Immature natural killer cell (primary cell): ENCODE measurements at regions not wholly inside any gene's neighbourhood (a gene's known extent, or its start where the extent isn't known, plus 50 kb on each side); places are given as distances from the start of the nearest gene placed in this dataset.
"Not testable (repeated sequence)": the region's sequence is repeated elsewhere in the genome, so short reads cannot be mapped to it uniquely, and the experiment has no call there.

ENCODE experiments used
- DNase-seq, 3 donors: peaks; one replicate each; pipeline ENCODE4 v3.0.0; 2022; ENCODE audit warnings: mixed read lengths in 1 of 3
- H3K27ac Mint-ChIP-seq, 6 donors: one replicate each; pipeline ENCODE4 v1.8.0; 2020; ENCODE audit warnings: mixed read lengths in 6 of 6, mild to moderate bottlenecking in 5 of 6, inconsistent platforms in 4 of 6, moderate library complexity in 3 of 6
- H3K27me3 Mint-ChIP-seq, 3 donors: one replicate each; pipeline ENCODE4 v1.8.0; 2020 to 2021; ENCODE audit warnings: low read depth in 3 of 3, mild to moderate bottlenecking in 3 of 3, mixed read lengths in 3 of 3, moderate library complexity in 3 of 3, inconsistent platforms in 1 of 3
- H3K36me3 Mint-ChIP-seq, 3 donors: one replicate each; pipeline ENCODE4 v1.8.0; 2020; ENCODE audit warnings: mixed read lengths in 3 of 3, inconsistent platforms in 2 of 3, mild to moderate bottlenecking in 2 of 3
- H3K4me1 Mint-ChIP-seq, 2 donors: one replicate each; pipeline ENCODE4 v1.8.0; 2020; ENCODE audit warnings: inconsistent platforms in 2 of 2, mild to moderate bottlenecking in 2 of 2, mixed read lengths in 2 of 2, moderate library complexity in 1 of 2
- H3K4me3 Mint-ChIP-seq, 5 donors: one replicate each; pipeline ENCODE4 v1.8.0; 2020; ENCODE audit warnings: mild to moderate bottlenecking in 5 of 5, mixed read lengths in 5 of 5, inconsistent platforms in 3 of 5, moderate library complexity in 3 of 5
- H3K9me3 Mint-ChIP-seq, 6 donors: one replicate each; pipeline ENCODE4 v1.8.0; 2020; ENCODE audit warnings: mild to moderate bottlenecking in 6 of 6, mixed read lengths in 6 of 6, inconsistent platforms in 4 of 6, moderate library complexity in 3 of 6

DNA sequence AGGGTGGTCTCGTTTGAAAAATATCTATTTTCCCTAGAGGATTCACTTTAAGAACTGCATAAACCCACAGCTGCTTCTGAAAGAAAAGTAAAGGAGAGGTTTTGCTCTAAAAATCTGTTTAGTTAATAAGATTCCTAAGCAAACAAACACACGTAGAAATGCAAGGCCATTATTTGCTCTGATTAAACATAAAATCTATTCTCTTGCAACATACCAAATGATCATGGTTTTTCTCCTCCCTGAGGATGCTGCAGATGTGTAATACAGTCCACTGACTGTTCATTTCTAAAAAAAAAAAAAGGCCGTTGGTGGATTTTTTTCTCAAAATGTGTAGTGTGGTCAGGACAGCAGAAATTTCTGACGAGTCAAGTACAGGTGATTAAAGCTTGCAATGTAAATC, 98.6 kb downstream of the BUB3 start:
- H3K36me3 Mint-ChIP-seq = no peaks in the 10 kb centered on the region
- no peak for DNase-seq
- no peaks in the 10 kb centered on the region for H3K4me1 Mint-ChIP-seq
- H3K9me3 Mint-ChIP-seq = no peaks in the 10 kb centered on the region
- peaks cover 0 to 7% (median 6%) of the 10 kb centered on the region in 3 donors for H3K27me3 Mint-ChIP-seq
- peak overlapping the region in 1 of 6 donors; percentile 19 for H3K27ac Mint-ChIP-seq
- H3K4me3 Mint-ChIP-seq = no peak overlapping the region

DNA sequence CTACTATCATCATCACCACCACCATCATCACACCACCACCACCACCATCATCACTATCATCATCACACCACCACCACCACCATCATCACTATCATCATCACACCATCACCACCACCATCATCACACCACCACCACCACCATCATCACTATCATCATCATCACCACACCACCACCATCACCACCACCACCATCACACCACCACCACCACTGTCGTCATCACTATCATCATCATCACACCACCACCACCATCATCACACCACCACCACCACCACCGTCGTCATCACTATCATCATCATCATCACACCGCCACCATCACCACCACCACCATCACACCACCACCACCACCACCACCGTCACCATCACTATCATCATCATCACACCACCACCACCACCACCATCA, 100.1 kb downstream of the BUB3 start:
- H3K27ac Mint-ChIP-seq, H3K4me3 Mint-ChIP-seq, H3K9me3 Mint-ChIP-seq, H3K36me3 Mint-ChIP-seq, H3K27me3 Mint-ChIP-seq, H3K4me1 Mint-ChIP-seq: not testable (repeated sequence)
- DNase-seq = peak; percentile 14 to 37 (median 21)

DNA sequence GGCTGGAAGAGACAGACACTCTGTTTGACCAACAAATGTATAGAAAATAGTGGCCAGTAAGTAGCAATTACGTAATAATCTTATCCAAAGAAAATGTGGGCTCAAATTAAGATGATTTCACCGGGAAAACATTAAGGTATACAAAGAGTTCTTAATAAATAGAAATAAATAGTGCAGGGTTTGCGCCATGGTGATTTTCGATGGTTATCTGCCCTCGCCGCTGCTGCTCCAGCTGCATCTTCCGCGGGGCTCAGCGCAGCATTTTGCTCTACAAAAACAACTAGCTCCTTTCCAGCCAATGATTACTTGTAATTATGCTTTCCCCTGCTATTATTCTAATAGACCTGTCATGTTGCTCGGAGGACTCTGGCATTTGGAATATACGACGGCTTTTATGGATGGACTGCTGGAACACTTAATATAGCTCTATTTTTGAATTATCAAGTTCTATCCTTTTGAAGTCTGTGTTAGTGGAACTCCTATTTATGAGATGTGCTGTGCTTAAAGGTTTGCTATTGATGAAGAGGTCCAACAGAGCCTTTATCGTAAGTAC, 103.8 kb downstream of the BUB3 start:
- no peaks in the 10 kb centered on the region for H3K4me1 Mint-ChIP-seq
- H3K4me3 Mint-ChIP-seq = no peak overlapping the region

DNA sequence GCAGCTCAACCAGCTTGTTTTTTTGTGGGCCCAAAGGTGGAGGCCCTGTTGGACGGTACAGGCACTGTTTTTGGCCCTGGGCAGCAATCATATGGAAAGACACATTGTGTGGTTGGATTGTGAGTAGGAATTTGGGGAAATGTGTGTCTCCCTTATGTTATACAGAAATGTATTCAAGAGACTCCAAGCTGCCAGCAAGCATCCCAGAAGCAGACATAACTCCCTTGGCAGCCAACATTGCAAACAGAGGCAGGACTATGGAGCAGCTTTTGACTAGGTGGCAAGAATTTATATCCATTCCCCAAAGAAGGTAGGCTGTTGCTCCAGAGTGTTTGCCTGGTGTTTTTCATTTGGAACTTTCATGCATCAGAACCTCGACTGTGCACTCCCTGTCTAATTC, 104.9 kb downstream of the BUB3 start:
- H3K27ac Mint-ChIP-seq = no peak overlapping the region
- H3K4me3 Mint-ChIP-seq = no peak overlapping the region
- DNase-seq = no peak
- peaks cover 0 to 4% (median 0%) of the 10 kb centered on the region in 3 donors for H3K27me3 Mint-ChIP-seq
- H3K4me1 Mint-ChIP-seq = no peaks in the 10 kb centered on the region
- peaks cover 0 to 12% (median 0%) of the 10 kb centered on the region in 3 donors for H3K36me3 Mint-ChIP-seq
- H3K9me3 Mint-ChIP-seq = no peaks in the 10 kb centered on the region

More for the DNA sequence above, 103.8 kb downstream of the BUB3 start:
- Mint-ChIP-seq H3K27me3 (peaks cover 0 to 4% (median 2%) of the 10 kb centered on the region in 3 donors), H3K36me3 (peaks cover 0 to 12% (median 0%) of the 10 kb centered on the region in 3 donors), H3K9me3 (no peaks in the 10 kb centered on the region), H3K27ac (no peak overlapping the region)
- no peak for DNase-seq

DNA sequence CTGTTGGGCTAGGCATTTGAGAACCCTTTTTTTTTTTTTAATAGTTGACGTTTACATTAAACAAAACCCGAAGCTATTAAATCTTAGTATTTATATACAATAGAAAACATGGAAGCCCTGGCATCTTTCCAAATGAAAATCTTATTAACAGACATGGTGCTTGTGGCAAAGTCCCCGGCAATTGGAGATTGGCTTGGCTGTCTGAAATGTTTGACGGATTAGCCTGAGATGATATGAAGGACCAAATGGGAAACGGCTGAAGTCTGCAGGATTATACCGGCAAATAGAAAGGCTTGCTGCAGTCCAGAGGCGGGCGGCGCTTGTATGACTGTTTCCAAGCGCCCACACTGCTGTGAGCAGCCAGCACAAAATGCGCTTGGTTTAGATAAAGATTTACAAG, 105.6 kb downstream of the BUB3 start:
- peak overlapping the region in 2 of 6 donors; percentile 49 to 60 for H3K27ac Mint-ChIP-seq
- peaks cover 0 to 12% (median 0%) of the 10 kb centered on the region in 3 donors for H3K36me3 Mint-ChIP-seq
- H3K4me1 Mint-ChIP-seq = no peaks in the 10 kb centered on the region
- no peak for DNase-seq
- no peaks in the 10 kb centered on the region for H3K9me3 Mint-ChIP-seq
- H3K27me3 Mint-ChIP-seq = peaks cover 0 to 4% (median 0%) of the 10 kb centered on the region in 3 donors
- H3K4me3 Mint-ChIP-seq = no peak overlapping the region

DNA sequence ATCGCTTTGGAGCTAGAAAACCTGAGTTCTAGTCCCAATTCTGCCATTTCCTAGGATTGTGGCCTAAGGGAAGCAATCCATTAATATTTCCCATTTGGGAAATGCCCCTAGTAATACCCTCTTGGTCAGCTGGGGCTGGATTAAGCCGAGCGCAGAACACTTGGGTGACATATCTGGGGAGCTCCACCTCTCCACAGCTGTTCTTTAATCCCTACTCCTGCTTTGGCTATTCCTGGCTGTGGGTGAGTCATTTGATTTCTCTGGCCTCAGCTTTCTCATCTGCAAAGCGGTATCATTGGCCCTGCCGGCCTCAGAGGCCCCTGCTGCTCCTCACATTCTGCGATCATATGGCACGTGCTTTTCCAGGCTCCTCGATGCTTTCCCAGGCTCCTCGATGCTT, 108.3 kb downstream of the BUB3 start:
- H3K4me1 Mint-ChIP-seq = no peaks in the 10 kb centered on the region
- H3K4me3 Mint-ChIP-seq = no peak overlapping the region
- peaks cover 0 to 12% (median 4%) of the 10 kb centered on the region in 3 donors for H3K36me3 Mint-ChIP-seq
- peaks cover 0 to 2% (median 0%) of the 10 kb centered on the region in 3 donors for H3K27me3 Mint-ChIP-seq
- H3K27ac Mint-ChIP-seq = no peak overlapping the region
- no peaks in the 10 kb centered on the region for H3K9me3 Mint-ChIP-seq
- DNase-seq = no peak

DNA sequence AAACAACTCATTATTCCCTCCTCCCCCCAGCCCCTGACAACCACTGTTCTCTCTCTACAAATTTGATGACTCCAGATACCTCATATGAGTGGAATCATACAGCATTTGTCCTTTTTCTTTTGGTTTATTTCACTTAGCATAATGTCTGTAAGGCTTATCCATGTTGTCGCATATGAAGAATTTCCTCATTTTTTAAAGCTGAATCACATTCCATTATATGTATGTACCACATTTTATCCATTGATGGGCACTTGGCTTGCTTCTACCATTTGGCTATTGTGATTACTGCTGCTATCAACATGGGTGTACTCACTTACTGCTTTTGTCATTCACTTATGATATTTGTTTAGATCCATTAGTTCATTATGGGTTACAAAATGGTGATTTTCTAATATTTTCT, 112.8 kb downstream of the BUB3 start:
- Mint-ChIP-seq H3K4me3 (no peak overlapping the region), H3K27me3 (peaks cover 0 to 2% (median 0%) of the 10 kb centered on the region in 3 donors), H3K36me3 (peaks cover 0 to 4% (median 0%) of the 10 kb centered on the region in 3 donors), H3K9me3 (no peaks in the 10 kb centered on the region), H3K27ac (no peak overlapping the region), H3K4me1 (peaks cover 0 to 4% of the 10 kb centered on the region in 2 donors)
- DNase-seq = no peak

DNA sequence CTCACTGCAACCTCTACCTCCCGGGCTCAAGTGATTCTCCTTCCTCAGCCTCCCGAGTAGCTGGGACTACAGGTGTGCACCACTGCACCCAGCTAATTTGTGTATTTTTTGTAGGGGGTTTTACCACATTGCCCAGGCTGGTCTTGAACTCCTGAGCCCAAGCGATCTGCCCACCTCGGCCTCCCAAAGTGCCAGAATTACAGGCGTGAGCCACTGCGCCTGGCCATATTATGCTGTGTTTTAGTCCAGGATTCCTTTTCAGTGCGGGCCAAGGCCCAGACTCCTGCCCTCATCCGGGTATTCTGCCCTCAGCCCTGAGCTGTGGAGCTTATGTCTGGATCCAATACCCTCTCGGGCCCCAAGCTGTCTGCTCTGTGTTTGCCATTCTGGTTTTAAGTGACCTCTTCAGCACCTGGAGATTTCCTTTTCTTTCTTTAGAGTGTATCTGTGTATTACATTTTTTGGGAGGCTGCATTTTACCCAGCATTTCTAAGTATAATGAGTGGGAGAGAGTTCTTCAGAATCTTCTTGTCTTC, 114.9 kb downstream of the BUB3 start:
- Mint-ChIP-seq H3K36me3 (peaks cover 0 to 9% (median 4%) of the 10 kb centered on the region in 3 donors), H3K4me3 (no peak overlapping the region), H3K27me3 (peaks cover 0 to 3% (median 0%) of the 10 kb centered on the region in 3 donors), H3K27ac (no peak overlapping the region), H3K4me1 (peaks cover 0 to 4% of the 10 kb centered on the region in 2 donors), H3K9me3 (no peaks in the 10 kb centered on the region)
- no peak for DNase-seq

DNA sequence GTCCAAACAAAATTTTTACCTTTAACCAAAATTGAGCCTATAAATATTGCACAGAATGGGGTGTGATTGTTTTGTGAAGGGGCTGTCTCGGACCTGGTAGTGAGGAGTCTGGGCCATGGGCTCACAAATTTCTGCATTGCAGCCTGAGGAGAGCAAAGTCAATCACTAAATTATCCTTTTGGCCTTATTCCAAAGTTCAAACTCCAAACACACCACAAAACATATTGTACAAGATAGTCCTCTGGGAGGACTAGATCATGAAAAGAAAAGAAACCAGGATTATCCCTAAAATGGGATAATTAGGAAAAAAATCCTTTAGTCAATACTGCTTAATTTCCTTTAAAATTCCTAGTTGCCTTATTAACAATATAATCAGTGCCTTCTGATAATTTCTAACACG, 115.5 kb downstream of the BUB3 start:
- Mint-ChIP-seq H3K36me3 (peaks cover 0 to 9% (median 4%) of the 10 kb centered on the region in 3 donors), H3K9me3 (peaks cover 0 to 1% (median 0%) of the 10 kb centered on the region in 6 donors), H3K4me3 (no peak overlapping the region), H3K27me3 (peaks cover 0 to 3% (median 2%) of the 10 kb centered on the region in 3 donors), H3K27ac (no peak overlapping the region), H3K4me1 (peaks cover 0 to 4% of the 10 kb centered on the region in 2 donors)
- no peak for DNase-seq

DNA sequence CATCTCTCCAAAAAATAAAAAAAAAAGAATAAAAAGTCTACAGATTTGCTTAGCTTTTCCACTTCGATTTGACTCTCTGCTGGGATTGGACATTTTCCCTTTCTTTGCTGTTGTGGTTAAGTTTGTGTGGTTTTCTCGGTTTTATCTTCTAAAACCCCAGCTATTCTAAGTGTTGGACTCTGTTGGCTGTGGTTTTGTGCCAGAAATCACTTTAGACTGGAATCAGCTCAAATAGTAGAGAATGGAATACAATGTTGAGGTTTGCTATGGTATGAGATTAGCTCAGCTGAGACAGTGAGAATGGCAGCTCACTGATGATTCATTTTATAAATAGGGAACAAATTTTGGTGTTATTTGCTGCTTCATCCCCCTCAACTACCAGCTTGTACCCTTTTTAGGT, 116.0 kb downstream of the BUB3 start:
- H3K4me3 Mint-ChIP-seq = no peak overlapping the region
- H3K27ac Mint-ChIP-seq = no peak overlapping the region
- H3K27me3 Mint-ChIP-seq = peaks cover 0 to 6% (median 6%) of the 10 kb centered on the region in 3 donors
- peaks cover 0 to 5% of the 10 kb centered on the region in 2 donors for H3K4me1 Mint-ChIP-seq
- no peak for DNase-seq
- peaks cover 0 to 9% (median 4%) of the 10 kb centered on the region in 3 donors for H3K36me3 Mint-ChIP-seq
- peaks cover 0 to 1% (median 0%) of the 10 kb centered on the region in 6 donors for H3K9me3 Mint-ChIP-seq

DNA sequence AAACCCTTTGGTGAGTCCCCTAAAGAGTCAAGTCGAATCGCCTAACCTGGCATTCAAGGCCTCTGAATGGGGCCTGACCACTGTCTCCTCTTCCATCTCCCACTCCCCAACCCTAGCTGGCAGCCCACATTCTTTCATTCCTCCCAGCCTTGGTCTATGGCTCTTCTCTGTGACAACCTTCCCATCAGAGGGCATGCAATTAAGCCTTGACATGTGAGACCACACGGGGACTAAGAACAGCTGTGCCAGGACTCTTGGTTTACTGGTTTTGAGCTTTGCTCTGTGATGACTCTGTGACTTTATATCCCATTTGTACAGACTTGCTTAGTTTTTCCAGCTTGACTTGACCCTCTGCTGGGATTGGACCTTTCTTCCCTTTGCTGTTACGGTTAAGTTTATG, 116.6 kb downstream of the BUB3 start:
- Mint-ChIP-seq H3K36me3 (peaks cover 0 to 9% (median 4%) of the 10 kb centered on the region in 3 donors), H3K9me3 (peaks cover 0 to 1% (median 0%) of the 10 kb centered on the region in 6 donors), H3K27ac (no peak overlapping the region), H3K27me3 (peaks cover 0 to 6% (median 6%) of the 10 kb centered on the region in 3 donors), H3K4me3 (no peak overlapping the region), H3K4me1 (peaks cover 0 to 6% of the 10 kb centered on the region in 2 donors)
- DNase-seq = no peak

DNA sequence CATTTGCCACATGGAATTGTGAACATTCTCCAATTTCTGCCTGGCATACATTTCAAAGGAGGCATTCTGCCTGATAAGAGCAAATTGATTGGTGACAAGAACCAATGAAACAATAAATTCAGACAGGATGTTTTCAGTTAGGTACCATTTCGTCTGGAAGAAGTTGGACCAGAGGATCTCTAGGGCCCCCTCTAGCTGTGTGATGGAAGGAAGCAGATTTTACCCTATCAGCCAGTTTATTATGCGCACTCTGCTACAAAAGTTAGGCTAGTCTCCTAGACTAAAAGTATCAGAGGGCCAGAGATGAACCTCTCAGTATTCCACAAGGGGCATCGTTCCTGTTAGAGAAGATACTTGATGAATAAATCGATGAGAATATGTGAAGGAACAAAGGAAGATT, 118.0 kb downstream of the BUB3 start:
- no peak for DNase-seq
- H3K36me3 Mint-ChIP-seq = peaks cover 0 to 7% (median 4%) of the 10 kb centered on the region in 3 donors
- peaks cover 0 to 1% (median 0%) of the 10 kb centered on the region in 6 donors for H3K9me3 Mint-ChIP-seq
- no peak overlapping the region for H3K4me3 Mint-ChIP-seq
- H3K4me1 Mint-ChIP-seq = peaks cover 0 to 6% of the 10 kb centered on the region in 2 donors
- H3K27ac Mint-ChIP-seq = no peak overlapping the region
- peaks cover 6% of the 10 kb centered on the region in 3 donors for H3K27me3 Mint-ChIP-seq

DNA sequence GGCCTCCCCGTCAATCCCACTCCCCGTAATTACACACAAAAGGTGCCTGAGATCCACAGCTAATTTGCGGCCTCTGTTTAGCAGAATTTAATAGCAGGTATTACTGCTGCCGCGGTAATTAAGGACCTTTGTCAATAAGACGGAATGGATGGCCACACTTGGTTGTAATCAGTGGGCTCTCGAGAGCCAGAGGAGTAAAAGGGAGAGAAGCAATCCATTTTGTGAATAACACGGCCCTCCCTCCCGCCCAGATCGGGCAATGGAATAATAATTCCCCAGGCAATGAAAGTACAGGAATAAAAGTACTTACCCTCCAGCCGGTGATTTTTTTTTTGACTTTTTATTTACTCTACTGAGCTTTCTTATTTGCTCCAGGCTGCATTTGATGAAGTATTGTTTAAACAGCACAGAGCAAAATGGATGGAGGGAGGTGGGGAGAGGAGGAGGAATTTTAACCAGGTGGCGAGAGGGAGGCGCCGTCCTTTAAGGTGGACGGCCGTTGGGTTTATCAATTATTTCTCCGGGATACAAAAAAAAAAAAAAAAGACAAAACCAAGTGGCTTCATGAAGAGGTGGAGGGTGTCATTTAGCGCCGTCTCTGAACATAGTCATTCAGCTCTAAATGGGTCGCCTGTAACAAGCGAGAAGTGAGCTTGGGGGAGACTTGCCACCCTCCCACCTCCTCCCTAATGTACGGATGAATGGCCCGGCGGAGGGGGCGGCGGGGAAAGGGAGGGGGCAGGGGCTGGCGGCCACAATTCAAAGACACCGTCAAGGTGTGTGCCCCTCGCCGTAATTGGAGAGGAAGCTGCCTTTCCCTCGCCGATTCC, 120.3 kb downstream of the BUB3 start:
- Mint-ChIP-seq H3K27me3 (peaks cover 6% of the 10 kb centered on the region in 3 donors), H3K27ac (no peak overlapping the region), H3K4me3 (no peak overlapping the region), H3K36me3 (peaks cover 0 to 7% (median 4%) of the 10 kb centered on the region in 3 donors), H3K4me1 (peaks cover 0 to 6% of the 10 kb centered on the region in 2 donors), H3K9me3 (peaks cover 0 to 4% (median 0%) of the 10 kb centered on the region in 6 donors)
- no peak for DNase-seq

DNA sequence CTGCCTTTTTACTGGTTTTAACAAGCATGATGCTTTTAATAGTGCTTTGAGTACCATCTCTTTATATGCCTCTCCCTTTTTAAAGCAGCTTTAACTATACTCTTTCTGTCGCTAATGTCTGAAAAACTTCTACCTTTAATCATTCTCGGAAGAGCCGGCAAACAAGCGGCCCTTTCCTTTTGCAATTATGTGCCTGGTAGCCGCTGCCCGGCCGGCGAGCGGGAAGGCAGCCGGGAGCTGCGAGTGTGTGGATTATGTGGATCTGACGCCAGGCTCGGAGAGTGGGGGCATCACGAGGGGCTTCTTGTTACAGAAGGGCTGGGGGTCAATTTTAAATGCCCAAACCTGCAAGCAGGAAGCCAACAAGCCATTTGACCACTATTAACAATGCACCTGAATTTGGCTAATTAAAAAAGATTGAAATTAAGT, 120.9 kb downstream of the BUB3 start:
- H3K4me3 Mint-ChIP-seq = no peak overlapping the region
- H3K27ac Mint-ChIP-seq = no peak overlapping the region
- H3K27me3 Mint-ChIP-seq = peaks cover 6 to 9% (median 6%) of the 10 kb centered on the region in 3 donors
- peaks cover 0 to 4% (median 0%) of the 10 kb centered on the region in 6 donors for H3K9me3 Mint-ChIP-seq
- peaks cover 0 to 7% (median 4%) of the 10 kb centered on the region in 3 donors for H3K36me3 Mint-ChIP-seq
- DNase-seq = no peak
- peaks cover 0 to 5% of the 10 kb centered on the region in 2 donors for H3K4me1 Mint-ChIP-seq
